Endothelial cell of umbilical vein (primary cell): ENCODE measurements at regions not wholly inside any gene's neighbourhood (a gene's known extent, or its start where the extent isn't known, plus 50 kb on each side); places are given as distances from the start of the nearest gene placed in this dataset.

Experiments
- BruUV-seq: library from RNA; stranded (reverse); fragments of 400-500 nt; replicated peaks from 2 replicates; lab custom pipeline; 2021; lab: Mats Ljungman, UMichigan
- CTCF ChIA-PET: fragments of 300-600, 350-600 bp; sonication (Branson Sonifier 250); formaldehyde crosslinking; loops from one replicate; lab custom pipeline; 2021; ENCODE audit warnings: antibody characterized with exemption, inconsistent platforms; lab: Charles Lee
- POLR2A ChIA-PET: fragments of 300-600, 350-600 bp; sonication (Branson Sonifier 250); formaldehyde crosslinking; loops from one replicate; lab custom pipeline; 2021; ENCODE audit warnings: antibody characterized with exemption, inconsistent platforms; lab: Charles Lee
- DNase-seq: peaks from one replicate; pipeline ENCODE4 v3.0.0-alpha.2; 2011; ENCODE audit warnings: low read depth, low spot score
- FAIRE-seq: peaks from 2 replicates; lab custom pipeline; 2011; peaks lifted over from hg19 to GRCh38; lab: Jason Lieb, UNC
- H2AFZ ChIP-seq: 2 replicates; pipeline ENCODE4 v1.6.0; 2012; ENCODE audit warnings: low read depth, low read length, control low read depth, inconsistent platforms
- H3K27ac ChIP-seq: 2 replicates; pipeline ENCODE4 v1.5.1; 2011; ENCODE audit warnings: low read depth, mild to moderate bottlenecking, control low read depth, low read length, moderate library complexity; ENCODE audit not compliant: insufficient read depth
- H3K27me3 ChIP-seq, 2 experiments: 2 replicates each; pipeline versions ENCODE4 v1.6.0 to v1.6.1; 2011; ENCODE audit warnings: low read length in 2 of 2, mixed read lengths in 1 of 2; ENCODE audit not compliant: control insufficient read depth in 2 of 2, insufficient read depth in 2 of 2
- H3K36me3 ChIP-seq, 2 experiments: 2 replicates in 1 of 2; 3 replicates in 1 of 2; pipeline ENCODE4 v1.5.1; 2011; ENCODE audit warnings: low read length in 2 of 2, mild to moderate bottlenecking in 1 of 2, moderate library complexity in 1 of 2; ENCODE audit not compliant: control insufficient read depth in 2 of 2, insufficient read depth in 2 of 2; ENCODE audit errors: extremely low read depth in 1 of 2
- H3K4me1 ChIP-seq: 3 replicates; pipeline ENCODE4 v1.5.1; 2011; ENCODE audit warnings: mild to moderate bottlenecking, low read length; ENCODE audit not compliant: control insufficient read depth, insufficient read depth; ENCODE audit errors: extremely low read depth
- H3K4me2 ChIP-seq: 2 replicates; pipeline ENCODE4 v1.6.1; 2011; ENCODE audit warnings: low read length, control low read depth, mixed read lengths; ENCODE audit not compliant: insufficient read depth
- H3K4me3 ChIP-seq, 3 experiments: fragments of 200-600 bp in 1 of 3; sonication (generic), shearing (Covaris generic) in 1 of 3; replicated peaks in 1 of 3; 2 replicates each; pipeline ENCODE4 v1.5.1; 2011 to 2016; ENCODE audit warnings: control low read depth in 3 of 3, low read length in 3 of 3, mild to moderate bottlenecking in 2 of 3, inconsistent platforms in 1 of 3, low read depth in 1 of 3, moderate library complexity in 1 of 3; ENCODE audit not compliant: insufficient read depth in 1 of 3
- H3K79me2 ChIP-seq: 2 replicates; pipeline ENCODE4 v1.6.0; 2012; ENCODE audit warnings: low read length, inconsistent platforms; ENCODE audit not compliant: control insufficient read depth, insufficient read depth
- H3K9ac ChIP-seq: replicated peaks from 2 replicates; pipeline ENCODE3; 2011; ENCODE audit warnings: low read length, control low read depth; ENCODE audit not compliant: insufficient read depth; ENCODE audit errors: extremely low read depth
- H3K9me1 ChIP-seq: replicated peaks from 3 replicates; pipeline ENCODE4 v1.6.0; 2011; ENCODE audit warnings: mild to moderate bottlenecking, low read length; ENCODE audit not compliant: control insufficient read depth, insufficient read depth; ENCODE audit errors: extremely low read depth
- H3K9me3 ChIP-seq: replicated peaks from 2 replicates; pipeline ENCODE4 v1.5.1; 2012; ENCODE audit warnings: low read length, inconsistent platforms; ENCODE audit not compliant: control insufficient read depth, insufficient read depth
- H4K20me1 ChIP-seq: replicated peaks from 2 replicates; pipeline ENCODE3; 2011; ENCODE audit warnings: mild to moderate bottlenecking, low read length; ENCODE audit not compliant: control insufficient read depth, insufficient read depth; ENCODE audit errors: extremely low read depth
- CTCF ChIP-seq, 2 donors: IDR thresholded peaks; 1 replicate in 1 of 2; 2 replicates in 1 of 2; pipeline ENCODE4 v1.5.1; 2011; ENCODE audit warnings: low read length in 2 of 2, mild to moderate bottlenecking in 2 of 2, moderate library complexity in 2 of 2, control low read depth in 1 of 2, inconsistent platforms in 1 of 2, low read depth in 1 of 2; ENCODE audit not compliant: insufficient read depth in 1 of 2; ENCODE audit errors: extremely low read depth in 1 of 2
- EZH2 ChIP-seq: IDR thresholded peaks from 2 replicates; pipeline ENCODE4 v1.6.1; 2012; ENCODE audit warnings: borderline replicate concordance, low read depth, mild to moderate bottlenecking, moderate library complexity, low read length, inconsistent platforms; ENCODE audit not compliant: severe bottlenecking
- FOS ChIP-seq: IDR thresholded peaks from 2 replicates; pipeline ENCODE4 v1.6.1; 2011; ENCODE audit warnings: mild to moderate bottlenecking, low read length, moderate library complexity, borderline replicate concordance; ENCODE audit not compliant: insufficient read depth
- GATA2 ChIP-seq: IDR thresholded peaks from 2 replicates; pipeline ENCODE4 v1.7.0; 2011; ENCODE audit warnings: low read depth, mild to moderate bottlenecking, moderate library complexity, mixed read lengths, low read length; ENCODE audit not compliant: insufficient read length, insufficient read depth
- JUN ChIP-seq: IDR thresholded peaks from 2 replicates; pipeline ENCODE4 v1.6.1; 2011; ENCODE audit warnings: borderline replicate concordance, low read depth; ENCODE audit not compliant: insufficient read length, insufficient read depth
- MAX ChIP-seq: IDR thresholded peaks from 2 replicates; pipeline ENCODE4 v1.6.1; 2011; ENCODE audit not compliant: insufficient read depth, insufficient read length
- MYC ChIP-seq: IDR thresholded peaks from one replicate; pipeline ENCODE4 v1.6.1; 2011; ENCODE audit warnings: mild to moderate bottlenecking, low read depth, low read length
- POLR2A ChIP-seq: IDR thresholded peaks from 2 replicates; pipeline ENCODE4 v1.6.1; 2012; ENCODE audit warnings: low read depth, mild to moderate bottlenecking, control low read depth, low read length
- POLR2AphosphoS5 ChIP-seq: IDR thresholded peaks from 2 replicates; pipeline ENCODE4 v1.6.1; 2012; ENCODE audit warnings: low read depth, mild to moderate bottlenecking, control low read depth, low read length, moderate library complexity; ENCODE audit not compliant: insufficient read depth
- dilution Hi-C: fragments of 300-500 bp; cut with MboI; formaldehyde crosslinking; loops from one replicate; pipeline ENCODE4 v1.15.0; 2019; ENCODE audit warnings: low sequenced_read_pairs; ENCODE audit not compliant: extremely low pct_ligation_motif_present
- intact Hi-C: fragments of 100-400 bp; cut with micrococcal nuclease; formaldehyde crosslinking; loops from one replicate; pipeline ENCODE4 v1.10.0; 2022

- FAIRE-seq = no peak
- TF ChIP-seq GATA2 = no peak
- TF ChIP-seq MAX = no peak
- TF ChIP-seq POLR2A = no peak
- no peak for TF ChIP-seq POLR2AphosphoS5
- no peak for TF ChIP-seq EZH2
- TF ChIP-seq FOS = no peak
- TF ChIP-seq MYC = no peak
- no peak for TF ChIP-seq CTCF (IDR thresholded peaks at IDR 0.05; ENCODE audit: extremely low read depth in 1 of 2, insufficient read depth in 1 of 2, low read depth in 1 of 2, low read length in 2 of 2)
- no peak for TF ChIP-seq JUN
- H3K9ac ChIP-seq = no peak overlapping the region
- no peak overlapping the region for H3K4me3 ChIP-seq
- POLR2A ChIA-PET = no interaction called here
- BruUV-seq = no TSS peak
- no peaks in the 10 kb centered on the region for H3K9me3 ChIP-seq
- no peaks in the 10 kb centered on the region for H3K4me1 ChIP-seq
- no peaks in the 10 kb centered on the region for H4K20me1 ChIP-seq
- no peak for DNase-seq
- CTCF ChIA-PET = no interaction called here
- no peaks in the 10 kb centered on the region for H3K36me3 ChIP-seq
- H3K79me2 ChIP-seq = no peaks in the 10 kb centered on the region
- H3K4me2 ChIP-seq = no peak overlapping the region
- H3K27me3 ChIP-seq = no peaks in the 10 kb centered on the region
- intact Hi-C loops (no loop called here), dilution Hi-C loops (no loop called here)
- H3K27ac ChIP-seq = no peak overlapping the region
- no peaks in the 10 kb centered on the region for H3K9me1 ChIP-seq
- no peak overlapping the region for H2AFZ ChIP-seq
Observed at GRCh38 chr3:13245615-13245978, 172.4 kb upstream of the IQSEC1 start.
